OCI-LY7 (cell line): ENCODE measurements at regions not wholly inside any gene's neighbourhood (a gene's known extent, or its start where the extent isn't known, plus 50 kb on each side); places are given as distances from the start of the nearest gene placed in this dataset.

Experiments used
- BruUV-seq: library from RNA; stranded (reverse); fragments of 400-500 nt; replicated peaks from 2 replicates; lab custom pipeline; 2021; lab: Mats Ljungman, UMichigan
- CTCF ChIA-PET: fragments of 300-600 bp; sonication (Branson Sonifier 250); formaldehyde crosslinking; loops from one replicate; lab custom pipeline; 2022; ENCODE audit warnings: antibody characterized with exemption; ENCODE audit not compliant: unreplicated experiment; lab: Charles Lee
- POLR2A ChIA-PET: fragments of 300-600 bp; sonication (Branson Sonifier 250); formaldehyde crosslinking; loops from one replicate; lab custom pipeline; 2022; ENCODE audit warnings: antibody characterized with exemption; lab: Charles Lee
- DNase-seq: peaks from one replicate; pipeline ENCODE4 v3.0.0-alpha.2; 2015; ENCODE audit warnings: low spot score
- H2AFZ ChIP-seq: fragments of 200-600 bp; sonication (generic), shearing (Covaris generic); 2 replicates; pipeline ENCODE4 v1.6.1; 2014; ENCODE audit warnings: mild to moderate bottlenecking, antibody characterized with exemption, low read length, moderate library complexity
- H3K27ac ChIP-seq: fragments of 200-600 bp; sonication (generic); 2 replicates; pipeline ENCODE4 v1.5.1; 2014; ENCODE audit warnings: mixed run types, low read depth, mild to moderate bottlenecking, moderate library complexity, low read length, inconsistent platforms; ENCODE audit not compliant: poor library complexity, severe bottlenecking
- H3K36me3 ChIP-seq: fragments of 200-600 bp; sonication (generic); 2 replicates; pipeline ENCODE4 v1.6.1; 2014; ENCODE audit warnings: mild to moderate bottlenecking, antibody characterized with exemption, low read length, moderate library complexity, mixed read lengths; ENCODE audit not compliant: insufficient read depth
- H3K4me1 ChIP-seq: fragments of 200-600 bp; sonication (generic); 2 replicates; pipeline ENCODE4 v1.5.1; 2014; ENCODE audit warnings: mild to moderate bottlenecking, low read length; ENCODE audit not compliant: insufficient read depth, poor library complexity, severe bottlenecking
- H3K4me2 ChIP-seq: fragments of 200-600 bp; sonication (generic); 2 replicates; pipeline ENCODE4 v1.6.1; 2014; ENCODE audit warnings: mild to moderate bottlenecking, low read length
- H3K4me3 ChIP-seq: fragments of 200-600 bp; sonication (generic); 2 replicates; pipeline ENCODE4 v1.5.1; 2014; ENCODE audit warnings: mild to moderate bottlenecking, low read depth, low read length; ENCODE audit not compliant: poor library complexity, severe bottlenecking
- H3K79me2 ChIP-seq: fragments of 200-600 bp; sonication (generic); 2 replicates; pipeline ENCODE4 v1.6.1; 2016; ENCODE audit warnings: low read depth, mild to moderate bottlenecking, low read length, moderate library complexity, mixed read lengths; ENCODE audit not compliant: insufficient read depth
- H3K9me2 ChIP-seq: fragments of 200-600 bp; sonication (generic); 2 replicates; pipeline ENCODE4 v1.6.1; 2016; ENCODE audit warnings: mild to moderate bottlenecking, low read length, mixed read lengths; ENCODE audit not compliant: insufficient read depth
- H3K9me3 ChIP-seq: fragments of 200-600 bp; sonication (generic); 2 replicates; pipeline ENCODE4 v1.6.1; 2014; ENCODE audit warnings: mild to moderate bottlenecking, mixed run types, low read length, mixed read lengths
- H4K20me1 ChIP-seq: fragments of 200-600 bp; sonication (generic); 2 replicates; pipeline ENCODE4 v1.6.1; 2014; ENCODE audit warnings: mild to moderate bottlenecking, antibody characterized with exemption, low read length, moderate library complexity, mixed read lengths; ENCODE audit not compliant: insufficient read depth
- CTCF ChIP-seq: fragments of 200-600 bp; sonication (generic); conservative IDR thresholded peaks from 2 replicates; pipeline ENCODE4 v1.5.1; 2014; ENCODE audit warnings: mild to moderate bottlenecking, antibody characterized with exemption, low read length, moderate library complexity, mixed read lengths
- EZH2phosphoT487 ChIP-seq: fragments of 200-600 bp; sonication (generic); IDR thresholded peaks from 2 replicates; pipeline ENCODE4 v1.6.1; 2018; ENCODE audit warnings: low read depth, borderline replicate concordance, mild to moderate bottlenecking, mixed run types, antibody characterized with exemption, low read length, moderate library complexity, mixed read lengths
- intact Hi-C: fragments of 100-400 bp; cut with micrococcal nuclease; formaldehyde crosslinking; loops from one replicate; pipeline ENCODE4 v1.10.0; 2022; ENCODE audit not compliant: unreplicated experiment

- Histone ChIP-seq H4K20me1 (no peaks in the 10 kb centered on the region), H3K79me2 (no peaks in the 10 kb centered on the region), H3K4me1 (no peaks in the 10 kb centered on the region), H3K36me3 (no peaks in the 10 kb centered on the region), H3K27ac (no peak overlapping the region), H3K4me3 (no peak overlapping the region), H3K9me3 (no peaks in the 10 kb centered on the region), H3K4me2 (no peak overlapping the region), H2AFZ (no peak overlapping the region), H3K9me2 (no peaks in the 10 kb centered on the region)
- no TSS peak for BruUV-seq
- TF ChIP-seq EZH2phosphoT487 (no peak), CTCF (no peak)
- DNase-seq: no peak
- POLR2A ChIA-PET: no interaction called here
- intact Hi-C loops: no loop called here
- CTCF ChIA-PET: no interaction called here
These were observed 209.8 kb upstream of the SLIT2 start for GRCh38 chr4:20041839-20042407.

- no peaks in the 10 kb centered on the region for H3K36me3 ChIP-seq
- H3K4me1 ChIP-seq: no peaks in the 10 kb centered on the region
- H4K20me1 ChIP-seq: no peaks in the 10 kb centered on the region
- no peak for DNase-seq
- no peak overlapping the region for H3K27ac ChIP-seq
- no peaks in the 10 kb centered on the region for H3K9me2 ChIP-seq
- no TSS peak for BruUV-seq
- TF ChIP-seq CTCF: no peak
- no peak for TF ChIP-seq EZH2phosphoT487
- intact Hi-C loops: no loop called here
- no peak overlapping the region for H3K4me2 ChIP-seq
- H3K9me3 ChIP-seq: no peaks in the 10 kb centered on the region
- ChIA-PET CTCF (no interaction called here), POLR2A (no interaction called here)
- no peaks in the 10 kb centered on the region for H3K79me2 ChIP-seq
- H3K4me3 ChIP-seq: no peak overlapping the region
- no peak overlapping the region for H2AFZ ChIP-seq
These were observed 214.0 kb upstream of the SLIT2 start for GRCh38 chr4:20037745-20038144.

GRCh38 chr4:20030108-20030507 is 221.6 kb upstream of the SLIT2 start:
- ChIA-PET CTCF (no interaction called here), POLR2A (no interaction called here)
- TF ChIP-seq EZH2phosphoT487 (no peak), CTCF (no peak)
- Histone ChIP-seq H4K20me1 (no peaks in the 10 kb centered on the region), H2AFZ (no peak overlapping the region), H3K4me1 (no peaks in the 10 kb centered on the region), H3K4me2 (no peak overlapping the region), H3K79me2 (no peaks in the 10 kb centered on the region), H3K9me3 (no peaks in the 10 kb centered on the region), H3K36me3 (no peaks in the 10 kb centered on the region), H3K9me2 (no peaks in the 10 kb centered on the region), H3K27ac (no peak overlapping the region), H3K4me3 (no peak overlapping the region)
- no TSS peak for BruUV-seq
- DNase-seq: no peak
- intact Hi-C loops: no loop called here
